Activated CD8-positive, alpha-beta memory T cell treated with anti-CD3 and anti-CD28 coated beads, Interleukin-2, amount 50 U/mL, for 1 hour (primary cell): ENCODE measurements at regions not wholly inside any gene's neighbourhood (a gene's known extent, or its start where the extent isn't known, plus 50 kb on each side); places are given as distances from the start of the nearest gene placed in this dataset.
"Not testable (repeated sequence)": the region's sequence is repeated elsewhere in the genome, so short reads cannot be mapped to it uniquely, and the experiment has no call there.

Source experiments
- DNase-seq: peaks from one replicate; pipeline ENCODE4 v3.0.0-alpha.2; 2020; ENCODE audit errors: extremely low read depth

GRCh38 chr11:80955588-80955987 lies 1514.8 kb upstream of the TENM4 start:
- DNase-seq, result no peak

GRCh38 chr11:80948781-80949180 lies 1508.0 kb upstream of the TENM4 start:
- no peak for DNase-seq

GRCh38 chr11:80944758-80945157 lies 1503.9 kb upstream of the TENM4 start:
- DNase-seq, result no peak

GRCh38 chr11:80943226-80943625 lies 1502.4 kb upstream of the TENM4 start:
- no peak for DNase-seq

- no peak for DNase-seq
Observed at GRCh38 chr11:80937842-80938241, 1497.0 kb upstream of the TENM4 start.

- DNase-seq, result no peak
Observed at GRCh38 chr11:80930038-80930437, 1489.2 kb upstream of the TENM4 start.

DNA sequence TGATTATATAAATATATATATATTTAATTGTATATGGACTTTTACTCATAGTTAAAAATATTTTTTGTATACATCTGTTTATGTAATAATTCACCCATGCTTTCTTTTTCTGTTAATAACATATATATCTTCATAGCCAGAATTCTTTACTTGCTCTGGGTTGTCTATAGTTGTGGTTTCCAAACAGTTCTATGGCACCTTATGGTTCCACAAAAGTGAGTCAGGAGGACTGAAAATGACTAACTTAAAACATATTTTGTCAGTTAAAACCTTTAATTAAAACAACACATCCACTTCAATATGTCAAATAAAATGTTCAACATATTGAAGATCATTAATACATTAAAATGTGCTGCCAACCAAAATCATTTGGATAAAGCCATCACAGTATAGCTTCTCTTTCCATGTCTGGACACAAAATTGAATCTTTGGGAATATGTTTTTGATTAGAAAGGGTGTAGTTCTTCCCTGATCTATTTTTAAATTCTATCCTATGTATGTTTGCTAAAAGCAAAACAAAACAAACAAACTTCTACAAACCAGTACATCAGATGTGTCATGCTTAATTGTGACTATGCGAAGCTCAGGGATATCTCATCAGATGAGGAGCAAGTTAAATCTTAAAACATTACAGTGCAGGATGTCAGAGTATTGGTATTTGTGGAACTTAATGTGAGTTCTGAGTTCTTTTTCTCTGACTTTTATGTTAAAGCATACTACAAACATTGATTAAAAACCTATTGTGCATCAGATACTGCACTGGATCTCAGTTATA lies 1488.4 kb upstream of the TENM4 start:
- no peak for DNase-seq

GRCh38 chr11:80925321-80925720 lies 1484.5 kb upstream of the TENM4 start:
- DNase-seq, result no peak

GRCh38 chr11:80921310-80921709 lies 1480.5 kb upstream of the TENM4 start:
- DNase-seq, result not testable (repeated sequence)

DNA sequence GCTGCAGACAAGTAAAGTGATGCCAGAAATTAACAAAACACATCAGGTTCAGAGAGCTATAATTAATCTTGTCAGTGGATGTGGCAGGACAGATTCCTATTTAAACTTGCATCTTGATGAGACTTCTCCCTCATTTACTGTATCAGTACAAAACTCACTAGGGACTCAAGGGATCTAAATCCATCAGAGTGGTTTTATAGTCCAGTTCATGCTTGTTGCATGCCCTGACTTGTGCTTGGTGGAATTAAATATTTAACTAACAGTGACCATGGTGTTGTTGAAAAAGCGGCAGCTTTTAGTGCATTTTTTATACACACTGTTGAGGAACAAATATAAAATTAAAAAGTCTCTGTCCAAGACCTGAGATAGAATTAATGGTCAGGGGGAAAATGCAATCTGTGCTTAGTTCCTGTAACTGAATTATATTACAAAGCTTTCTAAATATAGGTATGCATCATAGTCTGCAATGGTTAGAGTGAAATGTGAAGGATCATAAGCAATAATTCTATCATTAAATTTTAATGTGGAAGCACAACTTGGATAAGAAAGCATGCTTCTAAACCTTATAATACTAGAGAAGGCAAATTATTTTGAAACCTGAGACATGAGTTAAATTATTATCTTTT lies 1475.5 kb upstream of the TENM4 start:
- DNase-seq, result no peak

- no peak for DNase-seq
Observed at GRCh38 chr11:80914311-80914710, 1473.5 kb upstream of the TENM4 start.

GRCh38 chr11:80911666-80912065 lies 1470.8 kb upstream of the TENM4 start:
- no peak for DNase-seq

DNA sequence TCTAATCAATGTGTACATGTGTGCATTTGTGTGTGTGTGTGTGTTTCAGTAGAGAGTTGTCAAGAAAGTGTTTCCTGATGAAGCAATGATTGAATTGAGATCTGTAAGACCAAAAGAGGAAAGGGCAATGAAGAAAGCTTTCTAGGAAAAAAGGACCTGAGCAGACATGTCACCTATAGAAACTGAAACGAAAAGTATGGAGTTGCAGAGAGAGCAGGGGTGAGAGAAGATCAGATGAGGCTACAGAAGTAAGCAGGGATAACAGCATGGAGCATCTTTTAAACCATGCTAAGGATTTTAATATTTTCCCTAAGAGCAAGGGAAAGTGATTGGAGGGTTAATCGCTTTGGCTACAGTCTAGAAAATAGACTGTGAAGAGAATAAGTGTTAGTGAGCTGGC lies 1459.4 kb upstream of the TENM4 start:
- no peak for DNase-seq

DNA sequence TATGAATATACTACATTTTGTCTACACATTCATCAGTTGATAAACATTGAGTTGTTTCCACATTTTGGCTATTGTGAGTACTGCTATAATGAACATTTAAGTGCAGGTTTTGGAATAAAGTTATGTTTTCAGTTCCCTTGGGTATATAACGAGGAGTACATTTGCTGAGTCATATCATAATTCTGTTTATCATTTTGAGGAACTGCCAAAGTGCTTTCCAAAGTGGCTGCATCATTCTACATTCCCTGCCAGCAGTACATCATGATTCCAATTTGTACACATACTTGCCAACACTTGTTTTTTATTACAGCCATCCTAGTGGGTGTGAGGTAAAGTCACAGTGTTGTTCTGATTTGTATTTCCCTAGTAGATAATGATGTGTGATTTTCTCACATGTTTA lies 1458.6 kb upstream of the TENM4 start:
- DNase-seq, result no peak

- no peak for DNase-seq
Observed at GRCh38 chr11:80898910-80899309, 1458.1 kb upstream of the TENM4 start.

GRCh38 chr11:80886684-80887083 lies 1445.9 kb upstream of the TENM4 start:
- no peak for DNase-seq

DNA sequence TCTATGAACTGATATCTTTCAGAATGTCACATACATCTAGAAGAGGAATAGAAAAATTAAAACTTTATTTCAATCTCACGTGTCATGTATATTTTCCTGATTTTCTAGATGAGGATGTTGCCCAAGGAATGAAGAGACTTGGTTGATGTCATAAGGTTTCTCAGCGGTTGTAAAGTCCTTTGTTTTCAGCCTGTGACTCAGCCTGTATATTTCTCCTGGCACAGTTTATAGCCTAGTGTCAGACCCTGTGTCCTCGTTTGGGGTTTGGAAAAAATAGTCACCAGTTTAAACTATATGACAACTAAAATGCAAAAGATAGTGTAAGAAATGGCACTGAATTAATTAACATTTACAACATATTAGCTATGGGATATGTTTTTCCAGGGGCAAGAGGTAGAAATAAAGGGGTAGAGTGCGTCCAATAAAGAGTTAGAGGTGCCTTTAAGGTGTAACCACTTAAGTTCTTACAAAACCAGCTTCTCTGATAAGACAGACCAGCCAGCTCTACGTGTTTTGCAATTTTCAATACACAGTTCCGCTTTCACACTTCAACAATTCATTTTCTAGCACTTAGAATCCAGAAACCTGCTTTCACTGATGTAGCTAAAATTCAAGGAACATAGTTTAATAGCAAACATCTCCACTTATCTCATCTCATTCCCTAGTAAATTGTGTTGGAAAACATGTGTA lies 1432.6 kb upstream of the TENM4 start:
- DNase-seq, result no peak

DNA sequence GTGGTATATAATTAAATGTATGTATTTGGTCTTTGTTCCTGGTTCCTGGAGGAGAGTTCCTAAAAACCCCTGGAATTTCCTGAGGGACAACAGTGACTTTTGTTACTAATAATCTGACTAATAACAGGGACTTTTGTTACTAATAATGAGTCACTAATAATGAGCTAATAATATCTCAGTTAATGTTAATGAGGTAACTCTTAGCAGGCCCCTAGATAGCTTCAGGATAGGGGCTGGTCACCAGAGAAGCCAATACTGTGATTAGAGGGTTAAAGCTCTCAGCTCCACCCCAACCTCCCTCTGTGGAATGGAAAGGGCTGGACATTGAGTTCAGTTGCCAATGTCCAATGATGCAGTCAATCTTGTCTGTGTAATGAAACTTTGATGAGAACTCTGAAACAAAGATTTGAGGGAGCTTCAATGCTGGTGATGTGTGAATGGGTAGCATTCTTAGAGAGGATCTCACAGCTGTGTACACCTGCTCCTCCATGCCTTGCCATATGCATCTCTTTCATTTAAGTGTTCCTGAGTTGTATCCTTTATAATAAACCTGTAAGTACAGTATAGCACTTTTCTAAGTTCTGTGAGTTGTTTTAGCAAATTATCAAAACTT lies 1431.4 kb upstream of the TENM4 start:
- no peak for DNase-seq

GRCh38 chr11:80868831-80869230 lies 1428.0 kb upstream of the TENM4 start:
- no peak for DNase-seq

DNA sequence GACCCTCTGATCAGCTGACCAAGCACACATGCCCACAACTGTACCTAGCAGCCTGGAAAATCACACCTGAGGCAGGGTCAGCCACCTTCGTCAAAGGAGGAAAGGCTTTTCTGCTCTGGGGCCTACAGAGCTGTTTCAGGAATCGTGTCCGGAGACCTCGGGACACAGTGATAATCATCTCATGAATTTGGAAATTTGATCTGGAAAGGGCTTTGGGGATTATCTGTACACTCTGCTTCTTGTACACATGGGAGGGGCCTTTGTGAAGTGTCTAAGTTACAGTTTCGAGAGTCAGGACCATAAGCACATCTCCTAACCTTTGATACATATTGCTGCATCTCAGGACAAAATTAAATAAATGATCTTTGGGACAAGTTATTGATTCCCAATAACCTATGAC lies 1421.2 kb upstream of the TENM4 start:
- DNase-seq, result no peak

DNA sequence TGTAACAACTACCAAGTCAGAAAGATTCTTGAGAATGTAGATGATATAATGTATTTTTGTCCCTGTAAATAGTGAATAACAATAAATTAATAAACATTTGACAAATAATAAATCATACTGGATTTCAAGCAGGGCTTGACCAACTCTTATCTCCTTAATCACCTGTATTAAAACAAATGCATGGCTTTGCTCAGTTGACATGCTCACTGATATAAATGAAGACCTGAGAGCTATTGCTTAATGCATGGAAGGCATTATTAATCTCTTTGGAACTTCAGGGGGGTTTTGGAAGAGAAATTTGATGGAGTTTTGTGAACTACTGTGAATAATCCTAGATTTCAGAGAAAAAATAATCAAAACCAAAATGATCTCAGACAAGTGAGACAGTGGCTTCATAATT lies 1420.4 kb upstream of the TENM4 start:
- no peak for DNase-seq

GRCh38 chr11:80860632-80861031 lies 1419.8 kb upstream of the TENM4 start:
- DNase-seq, result no peak

GRCh38 chr11:80856066-80856465 lies 1415.2 kb upstream of the TENM4 start:
- DNase-seq, result no peak
